Keratinocyte (primary cell): ENCODE measurements at regions not wholly inside any gene's neighbourhood (a gene's known extent, or its start where the extent isn't known, plus 50 kb on each side); places are given as distances from the start of the nearest gene placed in this dataset.
"Not testable (repeated sequence)": the region's sequence is repeated elsewhere in the genome, so short reads cannot be mapped to it uniquely, and the experiment has no call there.

Source experiments
- DNase-seq: peaks from one replicate; pipeline ENCODE4 v3.0.0-alpha.2; 2011; ENCODE audit warnings: low read depth, missing footprints, low spot score
- FAIRE-seq: peaks from 2 replicates; lab custom pipeline; 2011; peaks lifted over from hg19 to GRCh38; lab: Jason Lieb, UNC
- H2AFZ ChIP-seq: 2 replicates; pipeline ENCODE4 v1.6.0; 2012; ENCODE audit warnings: low read length, control low read depth, inconsistent platforms; ENCODE audit not compliant: control insufficient read depth
- H3K27ac ChIP-seq: 2 replicates; pipeline ENCODE4 v1.5.1; 2011; ENCODE audit warnings: low read length; ENCODE audit not compliant: control insufficient read depth, insufficient read depth
- H3K27me3 ChIP-seq: 3 replicates; pipeline ENCODE4 v1.6.0; 2011; ENCODE audit warnings: low read length; ENCODE audit not compliant: control insufficient read depth, insufficient read depth; ENCODE audit errors: extremely low read depth
- H3K36me3 ChIP-seq, 2 experiments: 2 replicates in 1 of 2; 3 replicates in 1 of 2; pipeline ENCODE4 v1.5.1; 2011; ENCODE audit warnings: low read length in 2 of 2, mild to moderate bottlenecking in 1 of 2; ENCODE audit not compliant: control insufficient read depth in 2 of 2, insufficient read depth in 2 of 2; ENCODE audit errors: extremely low read depth in 1 of 2
- H3K4me1 ChIP-seq: 3 replicates; pipeline ENCODE4 v1.5.1; 2011; ENCODE audit warnings: low read length; ENCODE audit not compliant: control insufficient read depth, insufficient read depth; ENCODE audit errors: extremely low read depth
- H3K4me2 ChIP-seq: 3 replicates; pipeline ENCODE4 v1.6.0; 2011; ENCODE audit warnings: low read depth, low read length; ENCODE audit not compliant: control insufficient read depth, insufficient read depth; ENCODE audit errors: extremely low read depth
- H3K4me3 ChIP-seq, 3 experiments: fragments of 200-600 bp in 1 of 3; sonication (generic) in 1 of 3; 2 replicates in 2 of 3; 3 replicates in 1 of 3; pipeline ENCODE4 v1.5.1; 2011 to 2016; ENCODE audit warnings: low read length in 3 of 3, mild to moderate bottlenecking in 3 of 3, control low read depth in 2 of 3, inconsistent platforms in 1 of 3, low read depth in 1 of 3, mixed read lengths in 1 of 3, mixed run types in 1 of 3, moderate library complexity in 1 of 3; ENCODE audit not compliant: control insufficient read depth in 2 of 3, insufficient read depth in 2 of 3; ENCODE audit errors: extremely low read depth in 1 of 3
- H3K79me2 ChIP-seq: 2 replicates; pipeline ENCODE4 v1.6.0; 2012; ENCODE audit warnings: low read length; ENCODE audit not compliant: control insufficient read depth, insufficient read depth
- H3K9ac ChIP-seq: 3 replicates; pipeline ENCODE4 v1.6.0; 2011; ENCODE audit warnings: low read length; ENCODE audit not compliant: control insufficient read depth, insufficient read depth; ENCODE audit errors: extremely low read depth
- H3K9me1 ChIP-seq: 3 replicates; pipeline ENCODE4 v1.6.0; 2011; ENCODE audit warnings: low read length; ENCODE audit not compliant: control insufficient read depth, insufficient read depth; ENCODE audit errors: extremely low read depth
- H3K9me3 ChIP-seq: 2 replicates; pipeline ENCODE4 v1.5.1; 2012; ENCODE audit warnings: low read depth, low read length; ENCODE audit not compliant: control insufficient read depth
- H4K20me1 ChIP-seq: 3 replicates; pipeline ENCODE4 v1.6.0; 2011; ENCODE audit warnings: low read length; ENCODE audit not compliant: control insufficient read depth, insufficient read depth; ENCODE audit errors: extremely low read depth
- dilution Hi-C: fragments of 300-500 bp; cut with MboI; formaldehyde crosslinking; loops from one replicate; pipeline ENCODE4 v1.7.0; 2020; ENCODE audit warnings: low sequenced_read_pairs; ENCODE audit not compliant: extremely low pct_ligation_motif_present

- H4K20me1 ChIP-seq, H3K9ac ChIP-seq, DNase-seq, H3K4me3 ChIP-seq, H3K36me3 ChIP-seq, H2AFZ ChIP-seq, dilution Hi-C loops, H3K4me1 ChIP-seq, H3K9me1 ChIP-seq, H3K79me2 ChIP-seq, H3K9me3 ChIP-seq, H3K4me2 ChIP-seq, H3K27ac ChIP-seq, H3K27me3 ChIP-seq, FAIRE-seq: not testable (repeated sequence)
Measured at GRCh38 chr20:30675988-30676564, 581.4 kb upstream of the DEFB115 start.

GRCh38 chr20:30682236-30682635, 575.2 kb upstream of the DEFB115 start:
- FAIRE-seq, DNase-seq, H3K27ac ChIP-seq, H4K20me1 ChIP-seq, H3K4me1 ChIP-seq, H3K79me2 ChIP-seq, H3K9me3 ChIP-seq, H3K4me3 ChIP-seq, H2AFZ ChIP-seq, H3K4me2 ChIP-seq, dilution Hi-C loops, H3K9ac ChIP-seq, H3K36me3 ChIP-seq, H3K9me1 ChIP-seq, H3K27me3 ChIP-seq: not testable (repeated sequence)

- H3K27ac ChIP-seq, FAIRE-seq, DNase-seq, H3K4me1 ChIP-seq, H4K20me1 ChIP-seq, H3K9ac ChIP-seq, H3K79me2 ChIP-seq, H3K9me1 ChIP-seq, dilution Hi-C loops, H3K9me3 ChIP-seq, H3K36me3 ChIP-seq, H3K27me3 ChIP-seq, H2AFZ ChIP-seq, H3K4me2 ChIP-seq, H3K4me3 ChIP-seq: not testable (repeated sequence)
Measured at GRCh38 chr20:30712861-30713260, 544.6 kb upstream of the DEFB115 start.

- H3K79me2 ChIP-seq, H4K20me1 ChIP-seq, DNase-seq, H3K9me1 ChIP-seq, H3K9me3 ChIP-seq, H3K4me3 ChIP-seq, H3K36me3 ChIP-seq, FAIRE-seq, H2AFZ ChIP-seq, H3K4me1 ChIP-seq, H3K4me2 ChIP-seq, H3K27me3 ChIP-seq, dilution Hi-C loops, H3K27ac ChIP-seq, H3K9ac ChIP-seq: not testable (repeated sequence)
Measured at GRCh38 chr20:30719415-30720199, 537.9 kb upstream of the DEFB115 start.

- dilution Hi-C loops, H3K4me2 ChIP-seq, H3K79me2 ChIP-seq, H3K9me3 ChIP-seq, H3K9ac ChIP-seq, H3K4me1 ChIP-seq, H3K27ac ChIP-seq, H3K9me1 ChIP-seq, H2AFZ ChIP-seq, DNase-seq, H4K20me1 ChIP-seq, H3K36me3 ChIP-seq, FAIRE-seq, H3K27me3 ChIP-seq: not testable (repeated sequence)
- H3K4me3 ChIP-seq: peak overlapping the region in 1 of 3 experiments; percentile 40
Measured at GRCh38 chr20:30723511-30723910, 534.0 kb upstream of the DEFB115 start.
